IMR-90 (cell line): ENCODE measurements at regions not wholly inside any gene's neighbourhood (a gene's known extent, or its start where the extent isn't known, plus 50 kb on each side); places are given as distances from the start of the nearest gene placed in this dataset.

ENCODE experiments used
- ATAC-seq: fragments of 200-7000 bp; cut with Tn5 transposase; 2 replicates; pipeline ENCODE4 v1.9.1; 2020; ENCODE audit warnings: low read depth, mild to moderate bottlenecking, moderate library complexity
- BruUV-seq: library from RNA; stranded (reverse); fragments of 400-500 nt; replicated peaks from 2 replicates; lab custom pipeline; 2021; lab: Mats Ljungman, UMichigan
- CTCF ChIA-PET: fragments of 300-600 bp; formaldehyde crosslinking; extraction: SDS; loops from one replicate; lab custom pipeline; 2021; ENCODE audit warnings: antibody characterized with exemption; lab: Yijun Ruan, JAX
- POLR2A ChIA-PET: fragments of 300-600 bp; sonication (Branson Sonifier 250); formaldehyde crosslinking; loops from one replicate; lab custom pipeline; 2022; ENCODE audit warnings: antibody characterized with exemption; ENCODE audit not compliant: unreplicated experiment; lab: Charles Lee
- DNase-seq: peaks from one replicate; pipeline ENCODE4 v3.0.0; 2013
- H2AFZ ChIP-seq: replicated peaks from 2 replicates; pipeline ENCODE3; 2013; ENCODE audit warnings: low read length, mild to moderate bottlenecking; ENCODE audit not compliant: poor library complexity
- H2AK5ac ChIP-seq: 2 replicates; pipeline ENCODE4 v1.6.1; 2013; ENCODE audit warnings: low read depth, low read length, inconsistent platforms
- H2AK9ac ChIP-seq: replicated peaks from 2 replicates; pipeline ENCODE3; 2013; ENCODE audit warnings: mild to moderate bottlenecking, low read depth, low read length, moderate library complexity; ENCODE audit not compliant: poor library complexity
- H2BK120ac ChIP-seq: 2 replicates; pipeline ENCODE4 v1.6.1; 2013; ENCODE audit warnings: low read depth, low read length, inconsistent platforms
- H2BK15ac ChIP-seq: 3 replicates; pipeline ENCODE4 v1.6.1; 2013; ENCODE audit warnings: low read depth, low read length, inconsistent platforms
- H2BK20ac ChIP-seq: 2 replicates; pipeline ENCODE4 v1.6.1; 2013; ENCODE audit warnings: low read depth, mild to moderate bottlenecking, inconsistent platforms, low read length, moderate library complexity
- H2BK5ac ChIP-seq: 2 replicates; pipeline ENCODE4 v1.6.1; 2013; ENCODE audit warnings: mild to moderate bottlenecking, low read depth, low read length, inconsistent platforms; ENCODE audit not compliant: poor library complexity, severe bottlenecking
- H3K14ac ChIP-seq: replicated peaks from 2 replicates; pipeline ENCODE4 v1.6.1; 2013; ENCODE audit warnings: low read depth, low read length, inconsistent platforms
- H3K18ac ChIP-seq: 2 replicates; pipeline ENCODE4 v1.6.1; 2013; ENCODE audit warnings: low read depth, low read length, control low read depth
- H3K23ac ChIP-seq: 2 replicates; pipeline ENCODE4 v1.6.1; 2013; ENCODE audit warnings: low read depth, low read length, inconsistent platforms
- H3K27ac ChIP-seq: 2 replicates; pipeline ENCODE4 v1.5.1; 2013; ENCODE audit warnings: mild to moderate bottlenecking, control low read depth, low read length; ENCODE audit not compliant: insufficient read depth
- H3K27me3 ChIP-seq: 2 replicates; pipeline ENCODE4 v1.6.1; 2013; ENCODE audit warnings: low read length; ENCODE audit not compliant: control insufficient read depth, insufficient read depth
- H3K36me3 ChIP-seq: 2 replicates; pipeline ENCODE4 v1.6.1; 2013; ENCODE audit warnings: low read length, mixed read lengths; ENCODE audit not compliant: control insufficient read depth, insufficient read depth
- H3K4ac ChIP-seq: 2 replicates; pipeline ENCODE4 v1.6.1; 2013; ENCODE audit warnings: low read depth, low read length, inconsistent platforms
- H3K4me1 ChIP-seq: 2 replicates; pipeline ENCODE4 v1.6.1; 2013; ENCODE audit warnings: low read length, mixed read lengths; ENCODE audit not compliant: control insufficient read depth, insufficient read depth
- H3K4me2 ChIP-seq: 2 replicates; pipeline ENCODE4 v1.6.1; 2013; ENCODE audit warnings: low read depth, mild to moderate bottlenecking, control low read depth, low read length, moderate library complexity
- H3K4me3 ChIP-seq: 2 replicates; pipeline ENCODE4 v1.5.1; 2013; ENCODE audit warnings: low read depth, mild to moderate bottlenecking, control low read depth, low read length, moderate library complexity; ENCODE audit not compliant: insufficient read depth
- H3K56ac ChIP-seq: 2 replicates; pipeline ENCODE4 v1.6.1; 2013; ENCODE audit warnings: low read length, inconsistent platforms; ENCODE audit not compliant: insufficient read depth; ENCODE audit errors: extremely low read depth
- H3K79me1 ChIP-seq, 2 experiments: 2 replicates each; pipeline ENCODE4 v1.6.1; 2013; ENCODE audit warnings: low read length in 2 of 2, inconsistent platforms in 1 of 2, low read depth in 1 of 2
- H3K9ac ChIP-seq: 2 replicates; pipeline ENCODE4 v1.6.1; 2013; ENCODE audit warnings: low read depth, low read length, control low read depth
- H3K9me1 ChIP-seq: 2 replicates; pipeline ENCODE4 v1.6.1; 2013; ENCODE audit warnings: low read length, inconsistent platforms; ENCODE audit not compliant: insufficient read depth
- H3K9me3 ChIP-seq: 2 replicates; pipeline ENCODE4 v1.6.1; 2013; ENCODE audit warnings: low read length; ENCODE audit not compliant: control insufficient read depth, insufficient read depth
- H4K20me1 ChIP-seq: 2 replicates; pipeline ENCODE4 v1.6.1; 2013; ENCODE audit warnings: low read length, inconsistent platforms; ENCODE audit not compliant: insufficient read depth
- H4K5ac ChIP-seq: 2 replicates; pipeline ENCODE4 v1.6.1; 2013; ENCODE audit warnings: mild to moderate bottlenecking, low read depth, low read length, control low read depth
- H4K8ac ChIP-seq, 2 experiments: 2 replicates each; pipeline ENCODE4 v1.6.1; 2013; ENCODE audit warnings: low read depth in 2 of 2, low read length in 2 of 2, control low read depth in 1 of 2, inconsistent platforms in 1 of 2
- H4K91ac ChIP-seq: 2 replicates; pipeline ENCODE4 v1.6.1; 2013; ENCODE audit warnings: low read depth, low read length, inconsistent platforms; ENCODE audit not compliant: insufficient read depth
- BHLHE40 ChIP-seq: fragments of 150-350 bp; IDR thresholded peaks from 2 replicates; pipeline ENCODE4 v1.6.1; 2016; ENCODE audit warnings: mild to moderate bottlenecking, low read depth, low read length
- CEBPB ChIP-seq: IDR thresholded peaks from 2 replicates; pipeline ENCODE4 v1.6.1; 2012; ENCODE audit warnings: low read depth, low read length, improper control_type of control experiment
- FOS ChIP-seq: fragments of 150-350 bp; IDR thresholded peaks from 2 replicates; pipeline ENCODE4 v1.6.1; 2016; ENCODE audit warnings: low read depth, low read length
- MAZ ChIP-seq: IDR thresholded peaks from 2 replicates; pipeline ENCODE4 v1.6.1; 2012; ENCODE audit warnings: low read depth, mild to moderate bottlenecking, low read length, improper control_type of control experiment, moderate library complexity, borderline replicate concordance
- POLR2A ChIP-seq: IDR thresholded peaks from 2 replicates; pipeline ENCODE4 v1.6.1; 2012; ENCODE audit warnings: mild to moderate bottlenecking, low read depth, low read length
- RAD21 ChIP-seq: IDR thresholded peaks from 2 replicates; pipeline ENCODE4 v1.6.1; 2012; ENCODE audit warnings: low read length, improper control_type of control experiment
- RFX5 ChIP-seq: IDR thresholded peaks from 2 replicates; pipeline ENCODE4 v1.8.0; 2012; ENCODE audit warnings: low read depth, mild to moderate bottlenecking, low read length, moderate library complexity
- WGBS, 2 experiments: methylation state at CpG; one replicate each; pipeline versions ENCODE4 v1.1.5 to v1.1.7; 2013; ENCODE audit warnings: missing lambda C conversion rate in 2 of 2; ENCODE audit not compliant: insufficient read length in 1 of 2; ENCODE audit errors: extremely low coverage in 2 of 2; 5-methylcytosine and 5-hydroxymethylcytosine counted together
- dilution Hi-C: fragments of 300-500 bp; cut with HindIII; formaldehyde crosslinking; loops from one replicate; pipeline ENCODE4 v1.14.3; 2018; ENCODE audit warnings: low sequenced_read_pairs; ENCODE audit not compliant: unreplicated experiment
- in situ Hi-C: fragments of 300-500 bp; cut with MboI; formaldehyde crosslinking; loops from 3 replicates; pipeline ENCODE4 v1.14.3; 2019; ENCODE audit warnings: low sequenced_read_pairs, inconsistent platforms, mixed read lengths
- intact Hi-C: fragments of 100-400 bp; cut with micrococcal nuclease; formaldehyde crosslinking; loops from 2 replicates; pipeline ENCODE4 v1.10.0; 2022
- TF ChIP-seq, protein P1 (sequence below): fragments of 150-350 bp; IDR thresholded peaks from 2 replicates; pipeline ENCODE4 v1.6.1; 2016; ENCODE audit warnings: low read depth, mild to moderate bottlenecking, low read length, moderate library complexity, borderline replicate concordance

- no TSS peak for BruUV-seq
- no peak overlapping the region for H2AK5ac ChIP-seq
- no peaks in the 10 kb centered on the region for H3K9me1 ChIP-seq
- no peak overlapping the region for H2BK5ac ChIP-seq
- H3K18ac ChIP-seq: no peak overlapping the region
- H3K4me3 ChIP-seq: no peak overlapping the region
- no peak overlapping the region for H3K4me2 ChIP-seq
- H3K9ac ChIP-seq: no peak overlapping the region
- no peak overlapping the region for H2AFZ ChIP-seq
- no peaks in the 10 kb centered on the region for H3K79me1 ChIP-seq
- H4K20me1 ChIP-seq: no peaks in the 10 kb centered on the region
- H4K5ac ChIP-seq: no peak overlapping the region
- H3K56ac ChIP-seq: no peak overlapping the region
- no peak for ATAC-seq
- no peaks in the 10 kb centered on the region for H3K9me3 ChIP-seq
- H3K4me1 ChIP-seq: 0 out of 2 replicates have a peak, but pooled peaks cover 2% of the 10 kb centered on the region
- WGBS, 2 experiments: no CpG with 5 or more reads among the region's 1 CpG
- dilution Hi-C loops (no loop called here), intact Hi-C loops (no loop called here), in situ Hi-C loops (no loop called here)
- no peak overlapping the region for H4K8ac ChIP-seq
- H3K23ac ChIP-seq: no peak overlapping the region
- no peak overlapping the region for H2BK20ac ChIP-seq
- DNase-seq: no peak
- H3K14ac ChIP-seq: no peak overlapping the region
- H2BK15ac ChIP-seq: no peak overlapping the region
- TF ChIP-seq RAD21 (no peak), BHLHE40 (no peak), FOS (no peak), RFX5 (no peak), POLR2A (no peak), CEBPB (no peak), MAZ (no peak)
- TF ChIP-seq, protein P1, sequence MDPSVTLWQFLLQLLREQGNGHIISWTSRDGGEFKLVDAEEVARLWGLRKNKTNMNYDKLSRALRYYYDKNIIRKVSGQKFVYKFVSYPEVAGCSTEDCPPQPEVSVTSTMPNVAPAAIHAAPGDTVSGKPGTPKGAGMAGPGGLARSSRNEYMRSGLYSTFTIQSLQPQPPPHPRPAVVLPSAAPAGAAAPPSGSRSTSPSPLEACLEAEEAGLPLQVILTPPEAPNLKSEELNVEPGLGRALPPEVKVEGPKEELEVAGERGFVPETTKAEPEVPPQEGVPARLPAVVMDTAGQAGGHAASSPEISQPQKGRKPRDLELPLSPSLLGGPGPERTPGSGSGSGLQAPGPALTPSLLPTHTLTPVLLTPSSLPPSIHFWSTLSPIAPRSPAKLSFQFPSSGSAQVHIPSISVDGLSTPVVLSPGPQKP: no peak
- CTCF ChIA-PET: no interaction called here
- no peaks in the 10 kb centered on the region for H3K36me3 ChIP-seq
- H2BK120ac ChIP-seq: no peak overlapping the region
- no peaks in the 10 kb centered on the region for H3K27me3 ChIP-seq
- no peak overlapping the region for H4K91ac ChIP-seq
- H3K4ac ChIP-seq: no peak overlapping the region
- no peak overlapping the region for H2AK9ac ChIP-seq
- H3K27ac ChIP-seq: no peak overlapping the region
- POLR2A ChIA-PET: no interaction called here
These were observed 228.9 kb upstream of the TTC29 start for GRCh38 chr4:147174591-147174990.
